ENCODE measurements at regions not wholly inside any gene's neighbourhood (a gene's known extent, or its start where the extent isn't known, plus 50 kb on each side); places are given as distances from the start of the nearest gene placed in this dataset.

GRCh38 chr13:48784916-48785548 lies 131.3 kb downstream of the CYSLTR2 start:
- Histone ChIP-seq H3K27me3 (ENCODE audit: control insufficient read depth in 4 of 4, insufficient read depth in 4 of 4, low read length in 3 of 4) (no peaks in the 10 kb centered on the region), H3K36me3 (ENCODE audit: control insufficient read depth in 4 of 4, insufficient read depth in 3 of 4, low read depth in 1 of 4, low read length in 3 of 4) (no peaks in the 10 kb centered on the region), H3K4me1 (ENCODE audit: control insufficient read depth in 4 of 4, insufficient read depth in 4 of 4, low read length in 3 of 4) (peaks cover 10 to 13% (median 10%) of the 10 kb centered on the region in 4 donors), H3K27ac (ENCODE audit: low read depth in 1 of 2, low read length in 2 of 2) (no peak overlapping the region), H3K9ac (ENCODE audit: low read depth in 1 of 2, low read length in 2 of 2) (no peak overlapping the region), H3K4me3 (ENCODE audit: low read depth in 1 of 3, low read length in 3 of 3) (no peak overlapping the region), H3K9me3 (ENCODE audit: control insufficient read depth in 4 of 4, low read length in 3 of 4) (peaks cover 0 to 7% (median 4%) of the 10 kb centered on the region in 4 donors)
- DNase-seq (ENCODE audit: low spot score), result no peak
- TF ChIP-seq HNF4G (IDR thresholded peaks at IDR 0.05) (no peak), MAX (IDR thresholded peaks at IDR 0.05) (no peak), HNF4A (conservative IDR thresholded peaks at IDR 0.05) (no peak), TAF1 (conservative IDR thresholded peaks at IDR 0.05) (no peak), RAD21 (IDR thresholded peaks at IDR 0.05) (no peak), JUND (IDR thresholded peaks at IDR 0.05) (no peak), NR2F2 (IDR thresholded peaks at IDR 0.05) (no peak), REST (IDR thresholded peaks at IDR 0.05) (no peak), YY1 (IDR thresholded peaks at IDR 0.05) (no peak), SP1 (IDR thresholded peaks at IDR 0.05) (no peak), EGR1 (IDR thresholded peaks at IDR 0.05; ENCODE audit: low read depth in 2 of 2) (no peak), FOXA2 (IDR thresholded peaks at IDR 0.05) (no peak), ATF3 (IDR thresholded peaks at IDR 0.05) (no peak), CTCF (IDR thresholded peaks at IDR 0.05; ENCODE audit: low read depth, low read length, missing input control) (no peak)
- WGBS, result 90% methylated on average over 3 of the region's 3 CpGs

GRCh38 chr13:48790199-48790598 lies 136.5 kb downstream of the CYSLTR2 start:
- Histone ChIP-seq H3K27me3 (ENCODE audit: control insufficient read depth in 4 of 4, insufficient read depth in 4 of 4, low read length in 3 of 4) (no peaks in the 10 kb centered on the region), H3K27ac (ENCODE audit: low read depth in 1 of 2, low read length in 2 of 2) (no peak overlapping the region), H3K9ac (ENCODE audit: low read depth in 1 of 2, low read length in 2 of 2) (no peak overlapping the region), H3K36me3 (ENCODE audit: control insufficient read depth in 4 of 4, insufficient read depth in 3 of 4, low read depth in 1 of 4, low read length in 3 of 4) (no peaks in the 10 kb centered on the region), H3K4me3 (ENCODE audit: low read depth in 1 of 3, low read length in 3 of 3) (no peak overlapping the region), H3K9me3 (ENCODE audit: control insufficient read depth in 4 of 4, low read length in 3 of 4) (no peaks in the 10 kb centered on the region), H3K4me1 (ENCODE audit: control insufficient read depth in 4 of 4, insufficient read depth in 4 of 4, low read length in 3 of 4) (no peaks in the 10 kb centered on the region)
- no peak for DNase-seq (ENCODE audit: low spot score)
- WGBS, result 89% methylated on average over 3 of the region's 3 CpGs
- TF ChIP-seq GABPA (IDR thresholded peaks at IDR 0.05 in 1 of 2, conservative IDR thresholded peaks at IDR 0.05 in 1 of 2), result no peak
- TF ChIP-seq YY1 (IDR thresholded peaks at IDR 0.05), result no peak
- TF ChIP-seq FOXA2 (IDR thresholded peaks at IDR 0.05), result no peak
- TF ChIP-seq RXRA (IDR thresholded peaks at IDR 0.05), result no peak
- TF ChIP-seq SP1 (IDR thresholded peaks at IDR 0.05), result no peak
- TF ChIP-seq JUND (IDR thresholded peaks at IDR 0.05), result no peak
- TF ChIP-seq HNF4G (IDR thresholded peaks at IDR 0.05), result no peak
- TF ChIP-seq CTCF (IDR thresholded peaks at IDR 0.05; ENCODE audit: low read depth, low read length, missing input control), result no peak
- TF ChIP-seq TAF1 (conservative IDR thresholded peaks at IDR 0.05), result no peak
- TF ChIP-seq ATF3 (IDR thresholded peaks at IDR 0.05), result no peak
- no peak for TF ChIP-seq MAX (IDR thresholded peaks at IDR 0.05)
- TF ChIP-seq HNF4A (conservative IDR thresholded peaks at IDR 0.05), result no peak
- no peak for TF ChIP-seq RAD21 (IDR thresholded peaks at IDR 0.05)
- TF ChIP-seq NR2F2 (IDR thresholded peaks at IDR 0.05), result no peak
- TF ChIP-seq FOXA1 (IDR thresholded peaks at IDR 0.05), result no peak
- TF ChIP-seq ZBTB33 (IDR thresholded peaks at IDR 0.05), result no peak

All from liver (tissue), 8 donors.